Right hindlimb (tissue), 1 donor: ENCODE measurements at regions not wholly inside any gene's neighbourhood (a gene's known extent, or its start where the extent isn't known, plus 50 kb on each side); places are given as distances from the start of the nearest gene placed in this dataset.

ENCODE experiments used
- DNase-seq: peaks from one replicate; pipeline ENCODE4 v3.0.0-alpha.2; 2018

DNA sequence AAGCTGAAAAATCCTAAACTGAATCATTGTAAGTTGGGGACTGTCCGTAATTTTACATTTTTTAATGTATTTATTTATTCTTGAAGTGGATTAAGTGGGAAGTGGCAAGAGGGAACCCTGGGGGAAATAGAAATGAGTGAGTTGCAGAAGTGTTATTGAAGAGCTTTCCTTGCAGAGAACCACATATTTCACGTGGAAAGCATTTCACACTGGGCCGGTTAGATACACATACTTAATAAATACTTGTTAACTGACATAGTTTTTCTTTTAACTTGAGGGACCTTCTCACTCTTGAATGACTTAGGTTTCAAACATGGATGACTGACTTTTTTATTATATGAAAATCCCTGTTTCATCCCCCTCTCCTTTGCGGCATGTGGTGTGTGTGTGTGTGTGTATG is 239.3 kb downstream of the LMO4 start:
- DNase-seq: no peak

DNA sequence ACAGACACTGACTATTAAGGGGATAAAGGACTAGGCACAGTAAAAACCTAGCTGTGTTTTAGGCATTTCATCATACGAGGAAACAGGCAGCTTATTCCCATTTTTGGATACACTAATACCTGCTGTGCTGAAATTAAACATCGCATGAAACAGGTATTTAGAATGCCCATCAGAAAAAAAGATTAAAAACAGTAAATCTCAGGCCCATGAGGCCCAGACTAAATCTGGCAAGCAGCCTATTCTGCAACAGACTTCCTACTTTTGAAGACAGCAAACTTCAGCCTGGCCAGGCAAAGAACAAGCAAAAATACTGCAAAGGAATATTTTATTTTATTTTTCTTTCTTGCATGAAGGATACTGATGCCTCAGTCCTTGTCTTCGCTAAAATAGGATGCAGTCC is 240.2 kb downstream of the LMO4 start:
- DNase-seq: no peak

DNA sequence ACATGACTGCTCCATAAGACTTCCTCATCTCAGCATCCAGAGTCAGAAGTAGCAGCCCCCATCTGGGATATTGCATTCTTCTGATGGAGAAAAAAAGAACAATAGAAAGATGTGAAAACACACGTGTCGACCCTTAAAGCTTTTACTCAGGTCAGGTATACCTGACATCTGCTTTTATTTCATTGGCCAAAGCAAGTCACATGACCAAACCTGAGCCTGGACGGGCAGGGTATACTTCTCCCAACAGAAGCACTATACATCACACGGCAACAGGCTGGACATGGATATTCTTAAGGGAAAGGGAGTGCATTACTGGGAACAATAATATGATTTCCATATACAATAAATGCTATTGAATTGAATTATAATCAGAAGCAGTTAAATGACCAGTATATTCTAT is 243.3 kb downstream of the LMO4 start:
- no peak for DNase-seq

DNA sequence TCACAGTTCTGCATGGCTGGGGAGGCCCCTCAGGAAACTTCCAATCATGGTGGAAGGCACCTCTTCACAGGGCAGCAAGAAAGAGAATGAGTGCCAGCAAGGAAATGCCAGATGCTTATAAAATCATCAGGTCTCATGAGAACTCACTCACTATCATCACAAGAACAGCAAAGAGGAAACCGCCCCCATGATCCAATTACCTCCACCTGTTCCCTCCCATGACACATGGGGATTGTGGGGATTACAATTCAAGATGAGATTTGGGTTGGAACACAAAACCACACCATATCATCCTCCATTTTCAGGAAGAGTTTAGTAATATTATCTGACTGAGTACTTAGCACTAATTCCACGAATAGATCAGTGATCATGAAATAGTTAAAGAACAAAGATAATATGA is 244.2 kb downstream of the LMO4 start:
- no peak for DNase-seq

DNA sequence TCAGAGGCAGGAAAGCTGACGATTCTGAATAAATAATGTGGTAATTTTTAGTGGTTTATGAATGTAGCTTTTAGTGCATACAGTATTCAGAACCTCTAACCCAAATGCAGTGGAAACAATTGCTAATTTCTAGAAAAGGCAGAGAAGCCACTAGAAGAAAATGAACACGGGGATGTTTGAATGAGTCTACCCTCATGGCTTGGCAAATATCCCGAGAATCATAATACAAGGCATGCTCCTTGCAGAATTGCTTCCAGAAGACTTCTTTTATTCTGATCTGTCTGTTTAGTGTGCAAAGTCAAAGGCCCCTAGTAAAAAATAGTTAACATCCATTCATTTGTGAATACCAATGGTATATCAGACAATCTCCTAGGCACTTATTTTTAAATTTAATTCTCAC is 246.8 kb downstream of the LMO4 start:
- no peak for DNase-seq

DNA sequence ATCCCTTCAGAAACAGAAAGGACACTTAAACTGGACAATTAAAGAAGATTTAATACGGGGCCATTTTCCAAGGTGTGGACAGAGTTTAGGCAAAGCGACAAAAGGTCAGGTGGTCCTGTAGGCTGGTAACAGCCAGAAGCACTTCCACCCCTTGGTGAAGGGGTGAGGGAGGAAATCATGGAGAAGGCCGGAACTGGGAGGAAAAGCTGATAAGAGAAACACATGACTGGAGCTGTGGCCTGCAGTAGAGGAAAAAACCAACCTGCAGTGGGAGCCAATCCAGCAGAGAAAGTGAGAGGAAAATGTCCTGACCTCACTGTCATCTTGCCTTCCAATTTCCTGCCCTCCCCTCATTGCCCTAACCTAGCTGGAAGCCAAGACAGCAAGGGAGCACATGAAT is 249.8 kb downstream of the LMO4 start:
- DNase-seq: no peak

DNA sequence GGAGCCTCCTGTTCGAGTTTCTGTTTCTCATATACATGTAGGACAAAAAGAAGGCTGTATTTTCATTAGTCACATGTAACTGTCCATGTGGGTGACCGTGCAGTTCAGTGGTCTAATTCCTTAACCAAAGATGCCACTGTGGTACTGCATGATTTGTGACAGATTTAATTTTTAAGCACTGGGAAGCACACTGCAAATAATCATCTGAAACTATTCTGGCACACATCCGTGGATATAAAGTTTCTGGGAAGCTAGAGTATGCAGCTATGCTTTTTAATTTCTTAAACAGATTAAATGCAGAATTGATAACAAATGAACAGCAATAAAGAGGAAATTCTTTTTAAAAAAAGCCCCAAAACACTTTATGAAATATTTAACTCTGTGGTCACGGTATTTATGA is 254.8 kb downstream of the LMO4 start:
- no peak for DNase-seq

DNA sequence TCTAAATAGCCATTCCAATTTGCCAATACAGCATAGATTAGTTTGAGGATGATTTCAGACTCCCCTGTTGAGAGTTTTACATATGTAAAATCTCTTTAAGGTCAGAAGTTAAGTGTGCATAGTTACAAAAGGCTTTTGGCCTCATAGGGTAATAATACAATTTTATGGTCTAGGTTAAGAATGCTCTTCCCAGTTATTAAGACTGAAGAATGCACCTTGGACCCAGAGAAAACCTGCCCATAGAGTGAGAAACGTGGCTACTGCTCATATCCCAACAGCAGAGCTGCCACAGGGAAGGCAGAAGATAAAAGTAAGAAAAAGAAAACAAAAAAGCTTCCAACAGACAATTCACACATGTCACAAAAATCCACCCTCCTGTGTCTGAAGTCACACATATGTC is 255.9 kb downstream of the LMO4 start:
- DNase-seq: no peak

DNA sequence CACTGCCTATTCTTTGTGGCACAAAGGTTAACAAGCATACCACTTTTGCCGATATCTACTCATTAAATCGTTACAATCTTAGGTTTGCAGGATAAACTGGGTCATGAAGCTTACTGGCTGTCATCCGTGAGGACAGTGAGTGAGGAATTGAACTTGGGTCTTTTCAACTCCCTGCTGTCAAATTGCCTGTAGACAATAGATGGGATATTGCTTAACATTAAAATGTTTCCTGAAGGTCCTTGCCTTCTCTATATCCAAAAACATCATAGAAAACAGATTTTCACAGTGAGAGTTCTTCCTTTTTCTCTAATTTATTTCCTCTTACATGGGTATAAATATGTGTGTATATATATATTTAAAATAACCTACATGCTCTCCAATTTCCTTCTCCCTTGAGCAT is 257.8 kb downstream of the LMO4 start:
- DNase-seq: no peak

DNA sequence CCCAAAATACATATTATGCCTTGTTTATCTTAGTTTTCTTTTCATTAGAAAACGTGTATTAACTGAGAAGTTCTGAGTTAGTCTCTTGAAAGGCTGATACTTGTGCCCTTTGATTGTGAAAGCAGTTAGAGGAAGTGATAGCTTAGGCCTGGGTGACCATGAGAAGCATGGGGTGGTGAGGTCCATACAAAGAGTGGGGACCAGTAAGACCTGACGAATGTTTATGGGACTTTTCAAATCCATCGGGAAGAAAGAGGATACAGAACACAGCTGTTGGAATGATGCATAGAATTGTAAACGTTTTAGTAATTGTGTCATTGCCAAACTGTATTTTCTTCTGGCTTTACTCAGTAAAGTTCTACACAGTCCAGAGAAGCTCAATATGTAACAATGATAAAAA is 259.8 kb downstream of the LMO4 start:
- no peak for DNase-seq

DNA sequence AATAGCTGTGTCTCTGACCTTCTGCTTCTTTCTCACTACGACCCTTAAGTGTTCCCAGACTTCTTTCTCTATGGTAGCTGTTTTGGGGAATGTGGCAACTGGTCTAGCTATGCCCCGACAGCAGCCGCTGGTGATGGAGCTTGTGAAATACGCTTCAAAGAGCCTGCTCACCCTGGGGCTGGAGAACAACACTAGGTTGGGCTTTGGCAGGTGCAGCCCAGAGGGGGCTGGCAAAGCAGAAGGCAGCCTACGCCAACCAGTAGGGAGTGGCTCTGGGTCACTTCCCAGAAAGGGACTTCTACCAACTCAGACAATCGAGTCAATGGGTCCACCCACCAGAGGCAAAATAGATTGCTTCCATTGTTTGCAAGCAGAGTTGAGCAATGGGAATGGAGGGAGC is 262.8 kb downstream of the LMO4 start:
- DNase-seq: no peak

DNA sequence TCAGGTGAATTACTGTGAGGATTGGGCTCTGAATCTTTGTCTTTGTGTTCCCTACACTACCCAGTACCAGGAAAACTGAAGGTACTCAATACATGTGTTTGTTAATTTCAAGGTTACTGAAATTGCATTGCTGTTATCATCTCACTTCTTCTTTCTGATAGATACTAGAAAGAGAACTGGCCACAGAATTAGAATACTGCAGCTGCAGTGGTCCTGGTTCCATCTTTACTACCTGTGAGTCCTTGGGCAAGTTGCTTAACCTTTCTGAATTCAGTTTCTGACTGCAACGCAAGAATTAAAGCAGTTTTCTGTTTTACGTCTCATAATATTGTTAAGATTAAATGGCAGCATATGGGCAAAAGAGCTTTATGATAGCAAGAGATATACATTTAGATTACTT is 263.5 kb downstream of the LMO4 start:
- DNase-seq: no peak

DNA sequence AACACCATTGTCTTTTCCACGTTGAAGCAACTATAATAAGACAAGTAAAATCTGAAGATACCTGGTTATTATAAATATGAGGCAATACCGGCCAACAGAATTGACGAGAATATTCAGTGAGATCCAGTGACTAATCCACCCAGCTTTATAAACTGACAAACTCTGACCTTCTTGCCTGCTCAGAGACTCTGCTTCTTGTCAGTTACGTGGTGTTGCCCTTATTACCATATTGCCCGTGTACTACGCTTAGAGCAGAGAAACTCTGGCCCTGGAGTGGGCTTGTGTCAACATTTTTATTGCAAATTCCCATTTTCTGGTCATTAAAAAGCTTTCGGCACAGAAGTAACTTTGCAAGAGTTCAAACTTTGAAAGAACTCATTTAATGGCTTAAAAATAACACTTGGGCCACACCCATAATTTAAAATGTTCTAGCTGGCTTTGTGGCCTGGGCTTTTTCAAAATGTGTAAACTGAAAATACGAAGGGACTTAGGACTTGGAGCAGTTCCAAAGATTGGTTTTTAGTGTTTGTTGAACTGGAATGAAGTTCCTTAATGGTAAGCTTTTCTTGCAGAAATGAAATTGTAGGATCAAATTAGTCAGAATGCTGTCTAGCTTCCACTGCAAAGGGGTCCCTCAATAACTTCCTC is 266.2 kb downstream of the LMO4 start:
- no peak for DNase-seq

DNA sequence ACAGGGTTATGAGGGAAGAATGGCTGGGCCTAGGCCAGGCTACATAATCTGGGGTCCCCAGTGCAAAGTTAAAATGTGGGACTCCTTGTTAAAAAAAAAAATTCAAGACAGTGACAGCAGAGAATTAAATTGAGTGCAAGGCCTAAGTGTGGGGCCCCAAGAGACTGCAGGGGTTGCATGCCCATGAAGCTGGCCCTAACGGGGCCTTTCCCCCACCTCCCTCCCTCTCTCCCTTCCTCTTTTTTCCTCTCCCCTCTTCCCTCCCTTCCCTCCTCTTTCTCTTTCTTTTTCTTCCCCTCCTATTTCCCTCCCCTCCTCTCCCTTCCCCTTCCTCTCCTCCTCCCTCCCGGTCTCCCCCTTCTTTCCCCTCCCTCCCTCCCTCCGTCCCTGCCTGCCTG is 266.7 kb downstream of the LMO4 start:
- DNase-seq: no peak

DNA sequence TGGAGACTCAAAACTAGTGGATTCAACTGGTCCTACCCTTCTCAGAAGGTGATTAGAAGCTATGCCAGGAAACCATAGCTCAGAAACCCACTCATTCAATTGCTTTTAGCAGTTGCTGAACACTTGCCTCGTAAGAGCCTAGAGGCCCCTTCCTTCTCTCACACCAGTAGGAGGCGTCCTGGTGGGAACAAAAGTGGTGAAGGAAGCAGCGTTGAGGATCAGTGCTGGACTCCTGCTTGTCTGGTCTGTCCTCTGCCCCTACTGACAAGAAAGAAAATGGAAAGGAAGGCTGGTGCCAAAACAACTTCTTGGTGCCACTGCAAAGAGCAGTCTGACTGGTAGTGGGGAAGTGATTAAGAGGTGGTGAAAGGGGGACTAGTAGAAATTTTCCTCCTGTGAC is 269.7 kb downstream of the LMO4 start:
- DNase-seq: no peak

DNA sequence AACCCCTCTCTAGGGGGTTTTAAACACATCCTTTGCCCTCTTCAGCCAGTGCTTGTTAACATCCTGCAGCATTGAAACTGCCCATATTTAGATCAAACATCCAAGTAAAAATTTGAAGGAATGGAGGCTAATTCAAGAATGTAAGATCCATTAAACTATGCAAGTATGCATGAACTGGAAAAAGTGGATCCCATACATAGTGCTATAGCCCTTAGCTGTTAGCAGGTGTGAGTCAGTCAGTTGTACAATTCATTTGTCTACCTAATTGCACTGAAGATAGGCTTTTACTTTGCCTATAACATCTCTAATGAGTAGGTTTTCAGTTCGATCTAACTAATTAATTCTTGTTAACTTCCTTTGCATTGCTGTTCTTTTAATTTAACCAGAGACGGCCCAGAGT is 270.9 kb downstream of the LMO4 start:
- DNase-seq: no peak

DNA sequence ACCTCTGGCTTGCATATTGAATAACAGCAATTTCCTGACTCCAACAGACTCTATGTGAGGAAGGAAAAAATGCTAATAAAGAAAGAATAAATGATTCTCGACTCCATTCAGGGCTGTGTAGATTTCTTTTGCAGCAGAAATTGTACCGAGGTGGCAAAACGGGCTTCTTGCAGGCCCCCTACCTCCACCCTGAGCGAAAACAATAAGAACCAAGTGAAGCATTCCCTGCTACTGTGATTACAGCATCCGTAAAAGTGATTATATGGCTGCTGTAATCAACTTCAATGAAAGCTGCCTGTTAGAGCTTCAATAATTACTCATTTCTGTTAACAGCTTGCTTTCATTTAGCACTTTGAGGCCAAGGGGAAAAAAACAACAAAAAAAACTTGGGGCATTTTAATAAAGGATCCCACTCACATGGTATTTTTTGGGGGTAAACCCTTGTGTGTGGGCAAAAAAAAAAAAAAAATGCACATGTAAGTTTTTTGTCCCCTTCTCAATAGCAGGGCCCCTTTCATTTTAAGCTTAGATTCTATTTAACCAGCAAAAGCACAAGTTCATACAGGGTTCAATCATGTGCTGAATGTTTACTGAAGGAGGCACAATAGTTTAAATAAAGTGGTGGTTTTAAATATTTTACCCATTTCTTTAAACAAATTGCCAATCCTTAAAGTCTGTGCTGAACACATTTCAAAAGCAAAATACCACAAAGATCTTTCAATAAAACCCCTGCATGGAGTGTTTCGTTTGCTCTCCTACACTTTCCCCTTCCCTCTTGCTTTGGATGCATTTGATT is 271.6 kb downstream of the LMO4 start:
- DNase-seq: no peak

DNA sequence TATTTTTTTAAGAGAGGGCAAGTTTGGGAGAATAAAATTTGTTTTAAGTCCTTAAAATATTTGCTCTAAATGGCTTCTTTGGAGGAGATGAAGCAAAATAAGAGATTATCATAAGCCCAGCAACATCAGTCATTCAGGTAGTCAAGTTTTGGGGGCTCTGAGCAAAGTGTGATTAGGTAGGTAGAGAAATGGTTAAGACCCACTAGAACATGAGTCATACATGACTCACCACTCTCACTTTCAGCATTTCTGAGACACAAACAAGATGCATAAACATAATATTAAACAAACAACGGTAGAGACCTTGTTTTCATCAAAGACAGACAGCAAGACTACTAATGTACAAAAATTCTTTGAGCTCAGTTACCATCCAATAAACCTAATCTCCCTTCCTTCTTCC is 272.2 kb downstream of the LMO4 start:
- DNase-seq: no peak

DNA sequence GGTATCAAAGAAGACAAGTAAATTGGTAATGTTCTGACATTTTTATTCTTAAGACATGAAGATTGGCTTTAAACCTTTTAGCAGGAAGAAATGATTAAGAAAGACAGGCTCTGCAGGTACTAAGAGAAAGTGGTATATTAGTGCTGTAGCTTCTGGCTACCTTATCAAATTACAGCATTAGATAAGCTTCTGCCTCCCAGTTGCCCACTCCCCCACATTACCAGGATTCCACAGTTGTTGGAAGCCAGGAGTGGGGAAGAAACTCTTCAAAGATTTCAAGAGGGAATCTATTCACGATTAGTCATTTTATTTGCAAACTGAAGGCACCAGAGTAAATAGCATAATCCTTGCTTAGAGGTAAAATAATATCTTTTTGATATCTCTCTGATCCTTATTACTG is 274.9 kb downstream of the LMO4 start:
- no peak for DNase-seq

DNA sequence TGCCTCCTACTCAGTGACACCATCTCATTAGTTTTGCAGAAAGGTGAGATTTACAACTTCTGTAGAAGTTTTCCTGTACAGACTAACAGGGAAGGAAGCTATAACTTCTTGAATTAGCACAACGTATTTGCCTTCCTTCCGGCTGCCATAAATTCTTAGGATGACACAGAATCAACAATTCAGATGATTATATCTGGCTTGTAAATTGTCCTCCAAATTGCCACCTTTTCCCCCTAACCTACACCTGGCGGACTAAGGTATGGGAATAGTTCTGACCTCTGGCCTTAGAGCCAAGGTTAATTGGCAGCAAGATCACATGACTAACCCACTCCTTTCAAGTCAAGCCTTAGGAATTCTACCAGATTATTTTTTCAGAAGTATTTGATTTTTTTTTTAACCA is 284.3 kb downstream of the LMO4 start:
- DNase-seq: no peak

DNA sequence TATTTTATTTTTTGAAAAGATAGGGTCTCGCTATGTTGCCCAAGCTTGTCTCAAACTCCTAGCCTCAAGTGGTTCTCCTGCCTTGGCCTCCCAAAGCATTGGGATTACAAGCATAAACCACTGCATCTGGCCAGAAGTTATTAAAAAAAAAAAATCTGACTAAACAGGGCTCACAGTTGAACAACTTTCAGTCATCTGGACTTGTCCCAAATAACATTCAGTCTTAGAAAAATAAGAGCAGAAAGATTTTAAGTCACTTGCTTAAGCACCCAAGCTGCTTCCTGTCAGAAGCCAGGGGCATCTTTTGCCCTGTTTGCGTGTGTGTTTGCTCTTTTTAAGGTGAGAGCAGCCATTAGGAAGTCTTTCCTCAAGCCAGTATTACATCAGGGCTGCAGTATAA is 286.8 kb downstream of the LMO4 start:
- no peak for DNase-seq

DNA sequence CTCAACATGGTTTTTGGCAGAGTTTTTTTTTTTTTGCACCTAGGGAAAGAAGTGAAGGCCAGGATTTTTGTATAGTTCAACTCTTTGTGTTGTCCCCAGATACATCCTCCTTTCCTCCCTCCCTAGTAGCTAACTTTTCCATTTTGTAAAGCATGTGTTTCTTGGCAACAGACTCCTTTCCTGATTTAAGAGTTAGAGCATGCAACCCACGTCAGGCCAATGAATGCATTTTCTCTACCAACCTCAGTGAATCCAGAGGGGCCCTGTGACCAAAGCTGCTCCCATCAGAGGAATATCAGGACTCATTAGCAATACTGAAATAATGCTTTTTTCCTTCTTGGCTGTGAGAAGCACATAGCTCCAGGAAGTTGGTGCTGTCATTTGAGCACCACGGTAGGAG is 287.2 kb downstream of the LMO4 start:
- no peak for DNase-seq

DNA sequence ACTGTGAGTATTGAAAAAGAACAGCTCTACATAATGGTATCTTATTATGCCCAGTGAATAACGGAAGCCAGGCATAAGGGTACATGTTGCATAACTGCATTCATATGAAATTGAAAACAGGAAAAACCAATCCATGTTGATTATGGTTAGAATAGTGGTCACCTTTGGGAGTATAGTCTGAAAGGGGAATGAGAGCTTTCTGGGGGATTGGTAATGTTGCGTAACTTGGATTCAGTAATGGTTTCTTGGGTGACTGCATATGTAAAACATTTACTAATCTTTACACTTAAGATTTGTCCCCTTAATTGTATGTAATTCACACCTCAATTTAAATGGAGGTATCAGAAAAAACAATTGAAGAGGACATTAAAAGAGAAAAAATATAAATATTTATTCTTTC is 292.1 kb downstream of the LMO4 start:
- no peak for DNase-seq

DNA sequence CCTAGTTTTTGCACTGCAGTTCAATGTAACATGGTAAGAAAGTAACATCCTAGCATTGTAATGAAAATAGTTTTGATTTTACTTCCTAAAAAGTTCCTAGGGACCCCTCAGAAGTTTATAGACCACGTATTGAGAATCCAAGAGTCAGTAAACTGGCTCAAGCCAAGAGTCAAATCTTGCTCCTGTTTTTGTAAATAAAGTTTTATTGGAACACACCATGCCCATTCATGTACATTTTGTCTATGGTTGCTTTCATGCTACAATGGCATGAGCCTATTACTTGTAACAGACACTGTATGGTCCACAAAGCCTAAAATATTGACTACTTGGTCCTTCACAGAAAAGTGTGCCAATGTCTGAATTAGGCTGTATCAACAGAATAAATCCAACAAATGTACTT is 301.0 kb downstream of the LMO4 start:
- DNase-seq: no peak

DNA sequence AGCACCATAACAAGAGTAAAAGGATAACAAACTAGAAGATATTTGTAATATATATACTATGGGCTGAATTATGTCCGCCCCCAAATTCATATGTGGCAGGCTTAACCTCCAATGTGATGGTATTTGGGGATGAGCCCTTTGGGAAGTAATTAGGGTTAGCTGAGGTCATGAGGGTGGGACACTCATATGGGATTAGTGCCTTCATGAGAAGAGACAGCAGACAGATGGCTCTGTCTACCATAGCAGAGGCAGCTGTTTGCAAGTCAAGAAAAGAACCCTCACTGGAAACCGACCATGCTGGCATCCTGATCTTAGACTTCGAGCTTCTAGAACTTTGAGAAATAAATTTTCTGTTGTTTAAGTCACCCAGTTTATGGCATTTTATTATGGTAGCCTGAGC is 303.6 kb downstream of the LMO4 start:
- DNase-seq: no peak
